H1 (cell line): ENCODE measurements at regions not wholly inside any gene's neighbourhood (a gene's known extent, or its start where the extent isn't known, plus 50 kb on each side); places are given as distances from the start of the nearest gene placed in this dataset.

Experiments used
- BACH1 ChIP-seq: IDR thresholded peaks from 2 replicates; pipeline ENCODE4 v1.6.1; 2012; ENCODE audit warnings: low read length, improper control_type of control experiment
- FOSL1 ChIP-seq: IDR thresholded peaks from 2 replicates; pipeline ENCODE4 v1.6.1; 2011; ENCODE audit warnings: mild to moderate bottlenecking, low read depth, low read length, moderate library complexity; ENCODE audit not compliant: insufficient read depth
- GABPA ChIP-seq: IDR thresholded peaks from 2 replicates; pipeline ENCODE4 v1.6.1; 2011; ENCODE audit warnings: mild to moderate bottlenecking, low read length, moderate library complexity, borderline replicate concordance; ENCODE audit not compliant: insufficient read depth
- NANOG ChIP-seq: IDR thresholded peaks from 2 replicates; pipeline ENCODE4 v1.6.1; 2011; ENCODE audit warnings: low read length, low read depth, mild to moderate bottlenecking, inconsistent platforms; ENCODE audit not compliant: insufficient read depth, poor library complexity, severe bottlenecking
- RNF2 ChIP-seq: fragments of 200-900, 300-1000 bp; sonication (generic); IDR thresholded peaks from 2 replicates; pipeline ENCODE4 v1.7.1; 2016; ENCODE audit warnings: borderline replicate concordance, low read depth, mild to moderate bottlenecking, antibody characterized with exemption, low read length; ENCODE audit not compliant: poor library complexity, severe bottlenecking; ENCODE audit errors: missing control alignments
- TCF12 ChIP-seq: IDR thresholded peaks from 2 replicates; pipeline ENCODE4 v1.6.1; 2011; ENCODE audit warnings: low read depth, mild to moderate bottlenecking, low read length

- no peak for TF ChIP-seq FOSL1
- TF ChIP-seq GABPA = no peak
- no peak for TF ChIP-seq RNF2
- no peak for TF ChIP-seq TCF12
- no peak for TF ChIP-seq NANOG
- no peak for TF ChIP-seq BACH1
- TF ChIP-seq, all 59 proteins: peak for 0
These were observed 200.6 kb upstream of the ROBO1 start (continued) for GRCh38 chr3:79968418-79968817.
